ENCODE measurements at regions not wholly inside any gene's neighbourhood (a gene's known extent, or its start where the extent isn't known, plus 50 kb on each side); places are given as distances from the start of the nearest gene placed in this dataset.
"Not testable (repeated sequence)": the region's sequence is repeated elsewhere in the genome, so short reads cannot be mapped to it uniquely, and the experiment has no call there.

DNA sequence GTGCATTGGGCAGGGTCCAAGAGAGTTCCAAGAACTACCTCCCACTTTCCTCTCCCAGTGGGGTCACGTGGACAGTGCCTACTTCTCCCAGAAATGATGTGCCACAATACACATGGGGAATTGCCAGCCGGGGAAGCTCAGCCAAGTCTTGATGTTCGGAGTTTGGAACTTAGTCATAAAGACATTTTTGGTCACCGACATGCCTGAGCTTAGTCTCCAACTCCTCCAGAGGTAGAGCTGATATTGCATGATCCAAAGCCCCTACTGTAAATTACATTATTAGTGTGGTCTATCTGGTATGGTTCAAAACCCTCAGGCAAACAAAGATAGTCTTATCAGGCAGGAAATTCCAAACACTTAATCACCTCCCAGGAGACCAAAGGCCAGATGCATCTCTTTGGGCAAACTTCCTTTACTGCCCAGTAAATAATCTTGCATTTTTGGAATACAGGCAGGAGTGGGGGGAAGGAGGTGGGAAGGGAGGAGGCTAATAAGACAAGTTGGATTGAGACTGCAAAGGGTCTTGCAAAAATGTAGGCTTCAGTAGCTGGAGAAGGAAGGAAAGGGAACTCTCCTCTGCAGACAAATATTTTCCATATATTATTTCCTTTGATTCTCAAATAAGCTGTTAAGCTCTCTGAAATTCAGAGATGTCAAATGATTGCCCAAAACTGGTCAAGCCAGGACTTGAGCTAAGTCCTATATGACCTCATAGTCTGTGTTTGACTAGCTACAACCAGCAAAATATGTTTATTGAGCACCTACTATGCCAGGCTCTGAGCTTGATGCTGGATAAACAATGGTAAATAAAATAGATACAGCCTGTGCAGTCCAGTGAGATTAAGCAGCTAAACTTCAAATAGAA, 99.4 kb downstream of the DRD1 start:
- H3K9ac ChIP-seq (ENCODE audit: low read depth, low read length), result no peak overlapping the region
- H3K9me3 ChIP-seq (ENCODE audit: control insufficient read depth, insufficient read depth, low read length), result no peaks in the 10 kb centered on the region
- peaks cover 3% of the 10 kb centered on the region for H3K4me1 ChIP-seq (ENCODE audit: control insufficient read depth, insufficient read depth, low read length)
- no peak overlapping the region for H3K4me3 ChIP-seq (ENCODE audit: low read depth, low read length)
- no peaks in the 10 kb centered on the region for H3K27me3 ChIP-seq (ENCODE audit: control insufficient read depth, insufficient read depth, low read length)
- H3K36me3 ChIP-seq (ENCODE audit: control insufficient read depth, insufficient read depth, low read length), result no peaks in the 10 kb centered on the region

DNA sequence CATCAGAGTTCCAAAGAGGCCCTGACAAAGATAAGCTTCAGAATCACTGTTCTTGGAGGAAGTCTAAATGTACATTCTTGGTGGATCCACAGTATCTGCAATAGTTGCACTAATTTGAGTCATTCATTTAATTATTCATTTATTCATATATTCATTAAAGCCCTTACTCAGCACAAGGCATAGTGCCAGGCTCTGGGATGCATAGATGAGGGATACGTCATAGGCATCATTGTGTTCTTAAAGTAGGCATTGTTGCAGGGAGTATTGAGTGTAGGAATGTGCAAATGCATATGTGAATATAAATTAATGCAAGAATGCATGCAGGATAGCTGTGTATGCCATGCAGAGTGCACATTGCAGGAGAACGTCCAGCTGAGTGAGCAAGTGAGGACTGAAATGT, 100.7 kb downstream of the DRD1 start:
- Histone ChIP-seq H3K9me3 (ENCODE audit: control insufficient read depth, insufficient read depth, low read length) (no peaks in the 10 kb centered on the region), H3K27me3 (ENCODE audit: control insufficient read depth, insufficient read depth, low read length) (no peaks in the 10 kb centered on the region), H3K4me1 (ENCODE audit: control insufficient read depth, insufficient read depth, low read length) (peaks cover 3% of the 10 kb centered on the region), H3K36me3 (ENCODE audit: control insufficient read depth, insufficient read depth, low read length) (no peaks in the 10 kb centered on the region), H3K4me3 (ENCODE audit: low read depth, low read length) (no peak overlapping the region), H3K9ac (ENCODE audit: low read depth, low read length) (no peak overlapping the region)

DNA sequence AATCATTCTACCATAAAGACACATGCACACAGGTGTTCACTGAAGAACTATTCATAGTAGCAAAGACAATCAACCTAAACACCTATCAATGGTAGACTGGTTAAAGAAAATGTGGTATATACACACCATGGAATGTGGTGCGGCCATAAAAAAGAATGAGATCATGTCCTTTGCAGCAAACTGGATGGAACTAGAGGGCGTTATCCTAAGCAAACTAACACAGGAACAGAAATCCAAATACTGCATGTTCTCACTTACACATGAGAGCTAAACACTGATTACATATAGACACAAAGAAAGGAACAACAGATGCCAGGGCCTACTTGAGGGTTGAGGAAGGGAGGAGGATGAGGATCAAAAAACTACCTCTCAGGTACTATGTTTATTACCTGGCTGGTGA, 103.8 kb downstream of the DRD1 start:
- no peaks in the 10 kb centered on the region for H3K4me1 ChIP-seq (ENCODE audit: control insufficient read depth, insufficient read depth, low read length)
- no peaks in the 10 kb centered on the region for H3K27me3 ChIP-seq (ENCODE audit: control insufficient read depth, insufficient read depth, low read length)
- no peak overlapping the region for H3K9ac ChIP-seq (ENCODE audit: low read depth, low read length)
- H3K36me3 ChIP-seq (ENCODE audit: control insufficient read depth, insufficient read depth, low read length), result no peaks in the 10 kb centered on the region
- H3K9me3 ChIP-seq (ENCODE audit: control insufficient read depth, insufficient read depth, low read length), result no peaks in the 10 kb centered on the region
- no peak overlapping the region for H3K4me3 ChIP-seq (ENCODE audit: low read depth, low read length)

DNA sequence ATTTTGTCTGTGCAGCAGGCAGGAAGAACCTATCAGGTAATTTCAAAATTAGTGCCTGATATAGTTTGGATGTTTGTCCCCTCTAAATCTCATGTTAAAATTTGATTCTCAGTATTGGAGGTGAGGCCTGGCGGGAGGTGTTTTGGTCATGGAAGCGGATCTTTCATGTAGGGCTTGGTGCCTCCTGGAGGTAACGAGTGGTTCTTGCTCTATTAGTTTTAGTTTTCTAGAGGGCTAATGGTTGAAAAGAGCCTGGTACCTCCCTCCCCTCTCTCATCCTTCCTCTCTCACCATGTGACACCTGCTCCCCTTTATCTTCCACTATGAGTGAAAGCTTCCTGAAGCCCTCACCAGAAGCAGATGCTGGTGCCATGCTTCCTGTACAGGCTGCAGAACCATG, 106.3 kb downstream of the DRD1 start:
- Histone ChIP-seq H3K9me3 (ENCODE audit: control insufficient read depth, insufficient read depth, low read length) (no peaks in the 10 kb centered on the region), H3K9ac (ENCODE audit: low read depth, low read length) (no peak overlapping the region), H3K4me3 (ENCODE audit: low read depth, low read length) (no peak overlapping the region), H3K4me1 (ENCODE audit: control insufficient read depth, insufficient read depth, low read length) (no peaks in the 10 kb centered on the region), H3K36me3 (ENCODE audit: control insufficient read depth, insufficient read depth, low read length) (no peaks in the 10 kb centered on the region), H3K27me3 (ENCODE audit: control insufficient read depth, insufficient read depth, low read length) (no peaks in the 10 kb centered on the region)

DNA sequence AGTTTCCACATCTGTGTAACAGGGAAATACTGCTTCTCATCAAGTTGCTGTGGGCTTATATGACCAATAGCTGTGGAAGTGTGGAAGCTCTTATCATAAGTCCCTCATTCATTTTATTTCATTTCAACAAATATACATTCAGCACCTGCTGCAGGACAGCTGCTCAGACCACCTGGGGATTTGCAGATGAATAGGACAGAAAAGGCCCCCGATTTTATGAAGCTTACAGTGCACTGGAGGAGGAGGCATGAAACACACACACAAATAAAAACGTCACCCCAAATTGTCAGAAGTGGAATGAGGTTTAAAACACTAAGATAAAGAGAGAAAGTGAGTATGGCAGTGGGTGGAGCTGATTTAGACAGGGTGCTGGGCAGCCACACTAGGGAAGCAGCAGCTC, 107.2 kb downstream of the DRD1 start:
- Histone ChIP-seq H3K9ac (ENCODE audit: low read depth, low read length) (no peak overlapping the region), H3K9me3 (ENCODE audit: control insufficient read depth, insufficient read depth, low read length) (no peaks in the 10 kb centered on the region), H3K36me3 (ENCODE audit: control insufficient read depth, insufficient read depth, low read length) (no peaks in the 10 kb centered on the region), H3K4me1 (ENCODE audit: control insufficient read depth, insufficient read depth, low read length) (no peaks in the 10 kb centered on the region), H3K27me3 (ENCODE audit: control insufficient read depth, insufficient read depth, low read length) (no peaks in the 10 kb centered on the region), H3K4me3 (ENCODE audit: low read depth, low read length) (no peak overlapping the region)

GRCh38 chr5:175335691-175336090, 108.3 kb downstream of the DRD1 start:
- Histone ChIP-seq H3K4me3 (ENCODE audit: low read depth, low read length) (no peak overlapping the region), H3K9ac (ENCODE audit: low read depth, low read length) (no peak overlapping the region), H3K4me1 (ENCODE audit: control insufficient read depth, insufficient read depth, low read length) (no peaks in the 10 kb centered on the region), H3K36me3 (ENCODE audit: control insufficient read depth, insufficient read depth, low read length) (no peaks in the 10 kb centered on the region), H3K9me3 (ENCODE audit: control insufficient read depth, insufficient read depth, low read length) (no peaks in the 10 kb centered on the region), H3K27me3 (ENCODE audit: control insufficient read depth, insufficient read depth, low read length) (no peaks in the 10 kb centered on the region)

- H3K9me3 ChIP-seq (ENCODE audit: control insufficient read depth, insufficient read depth, low read length); H3K9ac ChIP-seq (ENCODE audit: low read depth, low read length); H3K27me3 ChIP-seq (ENCODE audit: control insufficient read depth, insufficient read depth, low read length); H3K4me3 ChIP-seq (ENCODE audit: low read depth, low read length); H3K36me3 ChIP-seq (ENCODE audit: control insufficient read depth, insufficient read depth, low read length); H3K4me1 ChIP-seq (ENCODE audit: control insufficient read depth, insufficient read depth, low read length): not testable (repeated sequence)
These were observed 112.6 kb downstream of the DRD1 start for GRCh38 chr5:175331173-175332036.

DNA sequence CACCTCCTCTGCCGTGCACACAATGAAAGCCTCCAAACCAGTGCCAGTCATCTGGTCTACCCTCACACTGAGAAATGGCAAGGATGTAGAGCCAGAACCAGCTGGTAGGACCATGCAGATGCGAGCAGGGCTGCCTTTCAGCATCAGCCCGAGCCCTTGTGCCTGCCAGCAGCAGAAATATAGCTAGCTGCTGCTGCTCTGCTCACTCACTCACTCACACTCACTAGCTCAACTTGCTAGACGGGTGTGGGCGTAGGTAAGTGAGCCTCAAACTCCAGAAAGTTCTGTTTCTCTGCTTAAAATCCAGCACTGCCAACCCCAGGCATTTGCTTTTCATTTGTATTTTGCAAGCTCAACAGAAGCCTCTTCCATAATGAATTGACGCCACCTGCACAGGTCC, 114.0 kb downstream of the DRD1 start:
- no peaks in the 10 kb centered on the region for H3K27me3 ChIP-seq (ENCODE audit: control insufficient read depth, insufficient read depth, low read length)
- no peaks in the 10 kb centered on the region for H3K36me3 ChIP-seq (ENCODE audit: control insufficient read depth, insufficient read depth, low read length)
- no peak overlapping the region for H3K9ac ChIP-seq (ENCODE audit: low read depth, low read length)
- H3K9me3 ChIP-seq (ENCODE audit: control insufficient read depth, insufficient read depth, low read length), result no peaks in the 10 kb centered on the region
- no peak overlapping the region for H3K4me3 ChIP-seq (ENCODE audit: low read depth, low read length)
- no peaks in the 10 kb centered on the region for H3K4me1 ChIP-seq (ENCODE audit: control insufficient read depth, insufficient read depth, low read length)

DNA sequence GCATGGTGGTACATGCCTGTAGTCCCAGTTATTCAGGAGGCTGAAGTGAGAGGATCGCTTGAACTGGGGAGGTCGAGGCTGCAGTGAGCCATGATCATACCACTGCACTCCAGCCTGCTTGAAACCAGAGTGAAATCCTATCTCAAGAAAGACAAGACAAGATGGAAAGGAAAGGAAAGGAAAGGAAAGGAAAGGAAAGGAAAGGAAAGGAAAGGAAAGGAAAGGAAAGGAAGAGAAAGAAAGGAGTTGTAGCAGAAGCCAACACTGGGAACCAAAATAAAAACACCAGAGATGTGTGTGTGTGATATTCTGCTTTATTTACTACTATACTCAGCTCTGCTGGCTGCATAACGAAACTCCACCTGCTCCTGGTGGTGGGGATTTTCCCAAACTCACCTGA, 115.3 kb downstream of the DRD1 start:
- Histone ChIP-seq H3K4me3 (ENCODE audit: low read depth, low read length) (no peak overlapping the region), H3K27me3 (ENCODE audit: control insufficient read depth, insufficient read depth, low read length) (no peaks in the 10 kb centered on the region), H3K36me3 (ENCODE audit: control insufficient read depth, insufficient read depth, low read length) (no peaks in the 10 kb centered on the region), H3K4me1 (ENCODE audit: control insufficient read depth, insufficient read depth, low read length) (no peaks in the 10 kb centered on the region), H3K9me3 (ENCODE audit: control insufficient read depth, insufficient read depth, low read length) (no peaks in the 10 kb centered on the region), H3K9ac (ENCODE audit: low read depth, low read length) (no peak overlapping the region)

DNA sequence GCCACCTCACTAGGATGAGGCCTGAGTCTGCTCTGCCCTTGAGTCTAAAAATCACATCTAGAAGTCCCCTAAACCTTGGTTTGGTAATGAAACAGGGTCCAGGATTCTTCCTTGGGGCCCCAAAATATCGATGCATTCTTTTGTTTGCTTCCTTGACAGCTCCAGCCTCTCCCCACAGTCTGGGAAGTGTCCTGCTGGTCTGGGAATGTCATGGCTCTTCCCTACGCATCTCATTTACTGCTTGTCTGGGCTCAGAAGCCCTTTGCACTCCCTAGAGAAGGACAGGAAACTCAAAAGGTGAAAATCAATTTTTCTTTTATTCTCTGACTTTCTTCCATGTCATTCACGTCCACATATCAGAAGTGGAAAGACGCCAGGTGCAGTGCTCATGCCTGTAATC, 115.8 kb downstream of the DRD1 start:
- Histone ChIP-seq H3K4me3 (ENCODE audit: low read depth, low read length) (no peak overlapping the region), H3K27me3 (ENCODE audit: control insufficient read depth, insufficient read depth, low read length) (no peaks in the 10 kb centered on the region), H3K9ac (ENCODE audit: low read depth, low read length) (no peak overlapping the region), H3K36me3 (ENCODE audit: control insufficient read depth, insufficient read depth, low read length) (no peaks in the 10 kb centered on the region), H3K9me3 (ENCODE audit: control insufficient read depth, insufficient read depth, low read length) (no peaks in the 10 kb centered on the region), H3K4me1 (ENCODE audit: control insufficient read depth, insufficient read depth, low read length) (no peaks in the 10 kb centered on the region)

- no peaks in the 10 kb centered on the region for H3K4me1 ChIP-seq (ENCODE audit: control insufficient read depth, insufficient read depth, low read length)
- no peak overlapping the region for H3K4me3 ChIP-seq (ENCODE audit: low read depth, low read length)
- no peaks in the 10 kb centered on the region for H3K9me3 ChIP-seq (ENCODE audit: control insufficient read depth, insufficient read depth, low read length)
- H3K27me3 ChIP-seq (ENCODE audit: control insufficient read depth, insufficient read depth, low read length), result no peaks in the 10 kb centered on the region
- H3K36me3 ChIP-seq (ENCODE audit: control insufficient read depth, insufficient read depth, low read length), result no peaks in the 10 kb centered on the region
- H3K9ac ChIP-seq (ENCODE audit: low read depth, low read length), result no peak overlapping the region
These were observed 118.3 kb downstream of the DRD1 start for GRCh38 chr5:175325681-175326080.

All from iPS-15b (cell line).